H4 (cell line): ENCODE measurements at regions not wholly inside any gene's neighbourhood (a gene's known extent, or its start where the extent isn't known, plus 50 kb on each side); places are given as distances from the start of the nearest gene placed in this dataset.
"Not testable (repeated sequence)": the region's sequence is repeated elsewhere in the genome, so short reads cannot be mapped to it uniquely, and the experiment has no call there.

ENCODE experiments used
- DNase-seq: peaks from one replicate; pipeline ENCODE4 v3.0.0-alpha.2; 2015; ENCODE audit warnings: low spot score

DNA sequence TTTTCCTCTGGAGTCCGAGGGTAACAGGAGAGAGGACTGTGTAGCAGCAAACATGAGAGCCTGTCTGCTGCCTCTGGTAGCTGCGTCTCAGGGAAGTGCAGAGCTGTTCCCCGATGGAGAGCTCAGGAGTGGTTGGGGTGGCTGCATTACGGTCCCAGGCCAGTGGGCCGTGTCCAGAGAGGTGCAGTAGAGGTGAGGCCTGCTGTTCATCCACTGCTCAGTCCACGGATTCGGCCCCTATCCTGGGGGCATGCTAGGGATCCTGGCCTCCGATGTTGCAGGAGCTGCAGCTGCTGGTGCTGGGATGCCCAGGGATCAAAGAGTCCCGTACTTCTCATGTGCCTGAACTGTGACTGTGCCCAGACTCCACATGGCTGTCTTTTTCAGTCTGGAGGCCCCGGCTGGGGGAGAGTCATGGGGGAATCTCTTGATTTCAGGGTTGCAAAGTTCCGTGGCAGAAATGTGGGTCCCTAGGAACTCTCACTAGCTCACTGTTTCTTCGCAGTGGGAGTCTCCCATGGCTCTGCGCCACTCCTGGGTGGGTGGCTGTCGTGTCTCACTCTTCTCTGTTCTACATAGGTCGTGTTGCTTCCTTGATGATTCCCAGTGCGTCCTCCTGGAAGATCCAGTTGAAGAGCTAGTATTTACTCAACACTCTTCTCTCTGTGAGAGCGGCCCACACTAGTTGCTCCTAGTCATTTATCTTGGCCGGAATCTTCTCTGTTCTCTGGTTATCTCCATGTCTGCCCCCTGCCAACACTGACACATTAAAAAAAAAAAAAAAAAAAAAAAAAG lies 109.5 kb upstream of the CENPE start:
- no peak for DNase-seq

GRCh38 chr4:103306870-103307375 lies 108.8 kb upstream of the CENPE start:
- DNase-seq: peak; percentile 14

DNA sequence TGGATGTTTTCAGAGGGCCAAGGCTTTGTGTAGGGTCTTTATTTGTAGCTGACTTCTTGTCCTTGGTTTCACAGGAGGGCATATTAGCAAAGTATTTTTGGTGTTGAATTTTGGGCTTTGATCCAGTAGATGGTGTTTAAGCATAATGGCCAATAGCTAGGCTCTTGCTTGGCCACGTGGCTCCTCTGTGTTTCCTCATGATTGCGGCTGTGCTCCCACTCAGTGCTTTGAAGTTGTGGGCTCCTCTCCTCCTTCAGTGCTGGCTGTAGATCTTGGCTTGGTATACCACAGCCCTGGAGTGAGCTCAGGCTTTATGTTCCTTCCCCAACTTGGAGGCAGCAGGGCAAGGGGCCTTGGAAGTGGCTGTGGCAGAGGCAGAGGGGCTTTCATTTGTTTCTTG lies 107.2 kb upstream of the CENPE start:
- no peak for DNase-seq

GRCh38 chr4:103303011-103303410 lies 104.9 kb upstream of the CENPE start:
- DNase-seq: no peak

GRCh38 chr4:103292959-103293358 lies 94.8 kb upstream of the CENPE start:
- no peak for DNase-seq

DNA sequence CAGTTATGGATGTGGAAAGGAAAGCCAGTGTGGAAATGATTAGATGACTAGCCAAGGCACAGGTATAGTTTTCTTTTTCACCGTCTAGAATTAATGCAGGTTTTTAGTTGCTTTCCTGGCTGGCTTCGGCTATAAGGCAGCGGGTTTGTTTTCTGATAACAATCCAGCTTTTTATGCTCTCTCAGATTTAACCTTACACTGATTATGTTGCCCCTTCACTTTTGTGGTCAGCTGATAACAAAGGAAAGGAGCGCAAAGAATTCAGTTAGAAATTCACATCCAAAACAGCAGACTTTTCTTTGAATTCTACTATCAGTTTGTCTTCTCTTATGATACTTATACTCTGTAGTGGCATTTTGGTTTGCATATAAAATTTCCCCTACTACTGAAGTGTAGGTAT lies 94.2 kb upstream of the CENPE start:
- no peak for DNase-seq

GRCh38 chr4:103289186-103289585 lies 91.0 kb upstream of the CENPE start:
- DNase-seq: no peak

- DNase-seq: no peak
Measured at GRCh38 chr4:103272174-103272573, 74.0 kb upstream of the CENPE start.

GRCh38 chr4:103268746-103269145 lies 70.6 kb upstream of the CENPE start:
- peak; percentile 10 for DNase-seq

DNA sequence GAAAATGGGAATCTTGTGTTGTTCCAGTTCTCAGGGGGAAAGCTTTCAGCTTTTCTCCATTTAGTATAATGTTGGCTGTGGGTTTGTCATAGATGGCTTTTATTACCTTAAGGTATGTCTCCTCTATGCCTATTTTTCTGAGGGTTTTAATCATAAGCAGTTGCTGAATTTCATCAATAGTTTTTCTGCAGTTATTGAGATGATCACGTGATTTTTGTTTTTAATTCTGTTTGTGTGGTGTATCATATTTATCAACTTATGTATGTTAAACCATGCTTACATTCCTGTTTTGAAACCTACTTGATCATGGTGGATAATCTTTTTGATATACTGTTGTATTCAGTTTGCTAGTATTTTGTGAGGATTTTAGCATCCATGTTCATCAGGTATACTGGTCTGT lies 66.8 kb upstream of the CENPE start:
- DNase-seq: no peak

GRCh38 chr4:103256068-103256467 lies 57.9 kb upstream of the CENPE start:
- not testable (repeated sequence) for DNase-seq
